ENCODE measurements at regions not wholly inside any gene's neighbourhood (a gene's known extent, or its start where the extent isn't known, plus 50 kb on each side); places are given as distances from the start of the nearest gene placed in this dataset.

DNA sequence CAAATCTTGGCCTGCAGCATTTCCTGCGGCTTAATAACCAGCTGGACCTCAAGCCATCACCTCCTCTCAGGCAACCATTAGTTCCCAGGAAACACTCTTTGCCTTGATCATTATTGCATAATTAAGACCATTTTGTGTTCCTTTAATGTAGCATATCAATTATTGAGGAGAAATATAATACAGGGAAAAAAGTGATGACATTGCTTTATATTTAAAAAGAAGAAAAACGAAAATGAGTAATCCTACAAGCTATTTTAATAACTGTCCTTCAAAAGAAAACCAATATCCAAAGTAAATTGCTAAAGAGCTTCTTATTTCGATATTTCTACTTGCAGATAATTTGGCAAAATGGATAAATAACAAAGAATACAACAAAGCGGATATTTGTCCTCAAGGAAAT, 1084.7 kb downstream of the EFNB2 start:
- no peaks in the 10 kb centered on the region for H3K36me3 ChIP-seq (ENCODE audit: control insufficient read depth, low read length)
- TF ChIP-seq, protein P1, sequence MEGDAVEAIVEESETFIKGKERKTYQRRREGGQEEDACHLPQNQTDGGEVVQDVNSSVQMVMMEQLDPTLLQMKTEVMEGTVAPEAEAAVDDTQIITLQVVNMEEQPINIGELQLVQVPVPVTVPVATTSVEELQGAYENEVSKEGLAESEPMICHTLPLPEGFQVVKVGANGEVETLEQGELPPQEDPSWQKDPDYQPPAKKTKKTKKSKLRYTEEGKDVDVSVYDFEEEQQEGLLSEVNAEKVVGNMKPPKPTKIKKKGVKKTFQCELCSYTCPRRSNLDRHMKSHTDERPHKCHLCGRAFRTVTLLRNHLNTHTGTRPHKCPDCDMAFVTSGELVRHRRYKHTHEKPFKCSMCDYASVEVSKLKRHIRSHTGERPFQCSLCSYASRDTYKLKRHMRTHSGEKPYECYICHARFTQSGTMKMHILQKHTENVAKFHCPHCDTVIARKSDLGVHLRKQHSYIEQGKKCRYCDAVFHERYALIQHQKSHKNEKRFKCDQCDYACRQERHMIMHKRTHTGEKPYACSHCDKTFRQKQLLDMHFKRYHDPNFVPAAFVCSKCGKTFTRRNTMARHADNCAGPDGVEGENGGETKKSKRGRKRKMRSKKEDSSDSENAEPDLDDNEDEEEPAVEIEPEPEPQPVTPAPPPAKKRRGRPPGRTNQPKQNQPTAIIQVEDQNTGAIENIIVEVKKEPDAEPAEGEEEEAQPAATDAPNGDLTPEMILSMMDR (IDR thresholded peaks at IDR 0.05; ENCODE audit: low read depth, low read length, poor library complexity, severe bottlenecking), result no peak
- no peak for TF ChIP-seq EZH2phosphoT487 (IDR thresholded peaks at IDR 0.05; ENCODE audit: borderline replicate concordance, low read length)
- no peaks in the 10 kb centered on the region for H3K79me2 ChIP-seq (ENCODE audit: control insufficient read depth, low read length)

DNA sequence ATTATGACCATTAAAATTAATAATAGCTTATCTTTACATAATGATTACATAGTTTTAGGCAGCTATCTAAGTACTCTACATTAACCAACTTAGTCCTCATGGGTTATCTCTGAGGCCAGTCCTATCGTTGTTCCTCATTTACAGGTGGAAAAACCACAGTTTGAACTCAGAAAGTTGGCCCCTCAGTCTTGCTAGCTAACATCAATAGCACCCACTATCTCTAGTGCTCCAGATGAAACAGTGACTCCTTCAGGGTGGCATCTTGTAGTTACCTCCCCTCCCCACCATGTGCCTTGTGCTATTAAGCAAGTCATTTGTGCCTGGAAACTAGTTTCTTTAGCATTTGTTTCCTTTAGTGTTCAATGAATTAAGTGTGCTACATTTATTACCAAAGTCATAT, 1086.7 kb downstream of the EFNB2 start:
- Histone ChIP-seq H3K27ac (ENCODE audit: low read depth, low read length) (no peak overlapping the region), H3K27me3 (ENCODE audit: control insufficient read depth, low read length) (no peaks in the 10 kb centered on the region), H3K4me2 (ENCODE audit: low read length) (no peak overlapping the region), H3K79me2 (ENCODE audit: control insufficient read depth, low read length) (no peaks in the 10 kb centered on the region), H3K4me3 (ENCODE audit: low read length) (no peak overlapping the region), H3K9me2 (replicated peaks; ENCODE audit: control insufficient read depth, low read length) (no peaks in the 10 kb centered on the region), H3K4me1 (ENCODE audit: control insufficient read depth, low read length) (no peaks in the 10 kb centered on the region), H3K36me3 (ENCODE audit: control insufficient read depth, low read length) (no peaks in the 10 kb centered on the region), H3F3A (ENCODE audit: control insufficient read depth, insufficient read depth) (no peaks in the 10 kb centered on the region), H3K9me3 (ENCODE audit: control insufficient read depth, insufficient read depth, low read length) (no peaks in the 10 kb centered on the region), H4K20me1 (ENCODE audit: control insufficient read depth, insufficient read depth, low read depth, low read length) (no peaks in the 10 kb centered on the region)
- no peak for TF ChIP-seq EZH2phosphoT487 (IDR thresholded peaks at IDR 0.05; ENCODE audit: borderline replicate concordance, low read length)
- TF ChIP-seq, protein P1 (IDR thresholded peaks at IDR 0.05; ENCODE audit: low read depth, low read length, poor library complexity, severe bottlenecking), result no peak

More for the DNA sequence above, 1084.7 kb downstream of the EFNB2 start:
- Histone ChIP-seq H3K9me2 (replicated peaks; ENCODE audit: control insufficient read depth, low read length) (no peaks in the 10 kb centered on the region), H3K27me3 (ENCODE audit: control insufficient read depth, low read length) (no peaks in the 10 kb centered on the region), H3K4me1 (ENCODE audit: control insufficient read depth, low read length) (no peaks in the 10 kb centered on the region), H3K4me2 (ENCODE audit: low read length) (no peak overlapping the region), H3K4me3 (ENCODE audit: low read length) (no peak overlapping the region), H3K27ac (ENCODE audit: low read depth, low read length) (no peak overlapping the region), H4K20me1 (ENCODE audit: control insufficient read depth, insufficient read depth, low read depth, low read length) (no peaks in the 10 kb centered on the region), H3F3A (ENCODE audit: control insufficient read depth, insufficient read depth) (no peaks in the 10 kb centered on the region), H3K9me3 (ENCODE audit: control insufficient read depth, insufficient read depth, low read length) (no peaks in the 10 kb centered on the region)

DNA sequence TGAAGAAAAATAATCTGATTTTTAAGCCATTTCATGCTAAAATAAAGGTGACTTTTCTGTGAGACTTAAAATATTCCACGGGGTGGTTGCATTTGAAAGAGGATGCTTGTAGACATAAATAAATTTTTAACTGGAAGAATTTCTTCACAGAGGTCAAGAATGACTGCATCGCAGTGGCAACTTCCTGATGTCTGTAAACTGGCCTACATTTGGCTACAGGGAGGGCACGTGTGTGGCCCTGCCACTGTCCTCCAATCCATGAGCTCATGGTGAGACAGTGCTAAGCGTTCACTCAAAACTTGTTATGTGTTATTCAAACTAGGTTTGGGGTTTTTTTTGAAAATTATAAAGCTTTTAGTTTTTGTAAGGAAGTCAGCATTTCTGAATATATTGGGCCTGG, 1089.3 kb downstream of the EFNB2 start:
- Histone ChIP-seq H3K4me2 (ENCODE audit: low read length) (no peak overlapping the region), H3F3A (ENCODE audit: control insufficient read depth, insufficient read depth) (no peaks in the 10 kb centered on the region), H3K27me3 (ENCODE audit: control insufficient read depth, low read length) (no peaks in the 10 kb centered on the region), H3K9me3 (ENCODE audit: control insufficient read depth, insufficient read depth, low read length) (no peaks in the 10 kb centered on the region), H4K20me1 (ENCODE audit: control insufficient read depth, insufficient read depth, low read depth, low read length) (no peaks in the 10 kb centered on the region), H3K27ac (ENCODE audit: low read depth, low read length) (no peak overlapping the region), H3K9me2 (replicated peaks; ENCODE audit: control insufficient read depth, low read length) (no peaks in the 10 kb centered on the region), H3K79me2 (ENCODE audit: control insufficient read depth, low read length) (no peaks in the 10 kb centered on the region), H3K36me3 (ENCODE audit: control insufficient read depth, low read length) (no peaks in the 10 kb centered on the region), H3K4me3 (ENCODE audit: low read length) (no peak overlapping the region), H3K4me1 (ENCODE audit: control insufficient read depth, low read length) (no peaks in the 10 kb centered on the region)
- TF ChIP-seq EZH2phosphoT487 (IDR thresholded peaks at IDR 0.05; ENCODE audit: borderline replicate concordance, low read length), result no peak
- TF ChIP-seq, protein P1 (IDR thresholded peaks at IDR 0.05; ENCODE audit: low read depth, low read length, poor library complexity, severe bottlenecking), result no peak

DNA sequence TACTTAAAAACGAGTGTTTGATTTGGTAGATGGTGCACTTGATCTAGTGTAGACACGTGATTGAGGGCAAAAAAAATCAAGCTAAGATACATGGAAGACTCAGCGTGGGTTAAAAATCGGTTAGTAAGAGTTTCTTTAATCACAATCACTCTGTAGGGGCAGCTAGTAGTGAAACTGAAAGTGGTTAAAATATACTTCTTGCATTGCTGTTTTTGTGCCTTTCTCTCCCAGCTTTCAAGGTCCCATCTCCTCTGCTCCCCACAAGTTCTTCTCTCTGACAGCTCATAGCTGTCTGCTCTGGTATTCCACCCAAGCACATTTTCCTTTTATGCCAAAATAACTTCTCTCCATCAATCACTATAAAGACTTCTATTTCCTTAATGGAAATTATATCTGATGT, 1089.7 kb downstream of the EFNB2 start:
- Histone ChIP-seq H3K79me2 (ENCODE audit: control insufficient read depth, low read length) (no peaks in the 10 kb centered on the region), H3K27ac (ENCODE audit: low read depth, low read length) (no peak overlapping the region), H3K4me1 (ENCODE audit: control insufficient read depth, low read length) (no peaks in the 10 kb centered on the region), H3K4me2 (ENCODE audit: low read length) (no peak overlapping the region), H3K36me3 (ENCODE audit: control insufficient read depth, low read length) (no peaks in the 10 kb centered on the region), H4K20me1 (ENCODE audit: control insufficient read depth, insufficient read depth, low read depth, low read length) (no peaks in the 10 kb centered on the region), H3K27me3 (ENCODE audit: control insufficient read depth, low read length) (no peaks in the 10 kb centered on the region), H3K9me2 (replicated peaks; ENCODE audit: control insufficient read depth, low read length) (no peaks in the 10 kb centered on the region), H3K4me3 (ENCODE audit: low read length) (no peak overlapping the region), H3K9me3 (ENCODE audit: control insufficient read depth, insufficient read depth, low read length) (no peaks in the 10 kb centered on the region), H3F3A (ENCODE audit: control insufficient read depth, insufficient read depth) (no peaks in the 10 kb centered on the region)
- TF ChIP-seq EZH2phosphoT487 (IDR thresholded peaks at IDR 0.05; ENCODE audit: borderline replicate concordance, low read length), result no peak
- TF ChIP-seq, protein P1 (IDR thresholded peaks at IDR 0.05; ENCODE audit: low read depth, low read length, poor library complexity, severe bottlenecking), result no peak
